Eye (tissue), 1 donor: ENCODE measurements at regions not wholly inside any gene's neighbourhood (a gene's known extent, or its start where the extent isn't known, plus 50 kb on each side); places are given as distances from the start of the nearest gene placed in this dataset.
"Not testable (repeated sequence)": the region's sequence is repeated elsewhere in the genome, so short reads cannot be mapped to it uniquely, and the experiment has no call there.

Experiments
- DNase-seq: peaks from one replicate; pipeline ENCODE4 v3.0.0-alpha.2; 2015

- no peak for DNase-seq
These were observed 123.4 kb upstream of the PDE1A start for GRCh38 chr2:182550234-182550633.

GRCh38 chr2:182552232-182552631, 125.4 kb upstream of the PDE1A start:
- not testable (repeated sequence) for DNase-seq

DNA sequence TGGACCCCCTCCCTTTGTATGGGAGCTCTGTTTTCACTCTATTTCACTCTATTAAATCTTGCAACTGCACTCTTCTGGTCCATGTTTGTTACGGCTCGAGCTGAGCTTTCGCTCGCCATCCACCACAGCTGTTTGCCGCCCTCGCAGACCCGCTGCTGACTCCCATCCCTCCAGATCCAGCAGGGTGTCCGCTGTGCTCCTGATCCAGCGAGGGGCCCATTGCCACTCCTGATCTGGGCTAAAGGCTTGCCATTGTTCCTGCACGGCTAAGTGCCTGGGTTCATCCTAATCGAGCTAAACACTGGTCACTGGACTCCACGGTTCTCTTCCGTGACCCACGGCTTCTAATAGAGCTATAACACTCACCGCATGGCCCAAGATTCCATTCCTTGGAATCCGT, 125.9 kb upstream of the PDE1A start:
- DNase-seq: not testable (repeated sequence)

- DNase-seq: no peak
These were observed 126.6 kb upstream of the PDE1A start for GRCh38 chr2:182553483-182553882.

DNA sequence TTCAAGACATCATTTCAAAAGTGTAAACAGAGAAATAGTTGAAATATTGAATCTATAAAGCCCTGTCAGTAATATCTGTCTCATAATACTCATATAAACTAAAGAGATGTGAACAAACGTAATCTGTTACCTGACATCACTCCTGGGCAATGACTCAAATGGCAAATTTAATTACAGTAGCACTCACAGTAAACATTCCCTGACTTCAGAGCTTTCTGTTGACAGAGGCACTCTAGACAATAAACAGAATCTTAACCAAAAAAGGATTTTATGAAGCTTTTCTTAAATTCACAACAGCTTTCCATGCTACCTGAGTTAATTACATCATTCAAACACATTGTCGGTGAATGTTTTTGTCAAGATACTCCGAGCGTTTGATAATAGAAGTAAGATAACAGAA, 128.1 kb upstream of the PDE1A start:
- no peak for DNase-seq

GRCh38 chr2:182558564-182558963, 131.7 kb upstream of the PDE1A start:
- DNase-seq: no peak

GRCh38 chr2:182559623-182560022, 132.8 kb upstream of the PDE1A start:
- DNase-seq: no peak

DNA sequence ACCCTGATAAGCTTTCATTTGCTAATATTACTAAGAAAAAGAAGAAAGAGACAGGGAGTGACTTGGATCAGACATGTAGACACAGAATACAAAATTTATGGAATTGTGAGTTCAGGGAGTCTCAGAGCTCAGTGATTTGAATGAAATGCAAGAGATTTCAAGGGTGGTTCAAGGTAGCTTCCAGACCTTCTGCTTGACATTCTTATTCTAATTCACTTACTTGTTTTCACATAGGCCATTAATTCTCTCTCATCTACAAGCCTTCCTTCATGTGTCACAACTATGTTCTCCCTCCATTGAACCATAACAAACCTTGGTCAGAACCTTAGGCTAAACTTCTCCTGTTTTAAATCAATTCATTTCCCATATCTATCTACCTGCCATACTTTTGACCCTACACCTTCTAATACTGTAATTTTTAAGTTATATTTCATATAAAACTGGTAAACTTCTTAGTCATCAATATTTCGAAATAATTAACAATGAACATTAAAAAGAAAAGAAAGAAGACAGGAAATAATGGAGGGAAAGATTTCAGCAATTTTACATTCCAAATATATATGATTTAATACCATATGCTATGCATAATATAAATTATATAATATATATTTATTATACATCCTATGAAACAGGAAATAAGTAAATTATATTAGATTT, 139.2 kb upstream of the PDE1A start:
- no peak for DNase-seq

DNA sequence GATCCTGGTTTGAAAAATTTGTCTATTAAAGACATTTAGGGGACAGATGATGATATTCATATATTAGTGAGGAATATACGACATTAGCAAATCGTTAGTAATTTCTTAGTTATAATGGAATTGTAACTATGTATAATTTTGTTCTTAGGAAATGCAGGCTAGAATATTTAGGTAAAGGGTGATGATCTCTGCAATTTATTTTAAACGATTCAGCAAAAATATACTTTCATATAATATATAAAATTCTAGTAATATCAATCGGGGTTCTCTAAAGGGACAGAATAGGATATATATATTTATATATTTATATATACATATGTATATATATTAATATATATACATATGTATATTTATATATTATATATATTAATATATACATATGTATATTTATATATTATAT, 142.5 kb upstream of the DNAJC10 start:
- no peak for DNase-seq

DNA sequence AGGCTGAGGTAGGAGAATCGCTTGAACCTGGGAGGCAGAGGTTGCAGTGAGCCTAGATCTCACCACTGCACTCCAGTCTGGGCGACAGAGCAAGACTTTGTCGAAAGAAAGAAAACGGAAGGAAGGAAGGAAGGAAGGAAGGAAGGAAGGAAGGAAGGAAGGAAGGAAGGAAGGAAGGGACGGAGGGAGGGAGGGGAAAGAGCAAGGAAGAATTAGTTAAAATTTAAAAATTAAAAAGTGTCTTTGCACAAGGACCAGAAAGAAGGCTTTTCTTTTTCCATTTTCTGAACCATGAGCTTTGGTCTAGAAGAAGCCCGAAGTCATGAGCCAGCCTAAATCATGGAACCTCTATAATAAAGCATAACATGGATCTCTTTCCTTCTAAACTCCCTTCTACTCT, 138.2 kb upstream of the DNAJC10 start:
- DNase-seq: no peak

- no peak for DNase-seq
These were observed 134.7 kb upstream of the DNAJC10 start for GRCh38 chr2:182581196-182581935.

GRCh38 chr2:182584462-182584861, 131.6 kb upstream of the DNAJC10 start:
- DNase-seq: no peak

GRCh38 chr2:182585001-182585400, 131.1 kb upstream of the DNAJC10 start:
- no peak for DNase-seq

DNA sequence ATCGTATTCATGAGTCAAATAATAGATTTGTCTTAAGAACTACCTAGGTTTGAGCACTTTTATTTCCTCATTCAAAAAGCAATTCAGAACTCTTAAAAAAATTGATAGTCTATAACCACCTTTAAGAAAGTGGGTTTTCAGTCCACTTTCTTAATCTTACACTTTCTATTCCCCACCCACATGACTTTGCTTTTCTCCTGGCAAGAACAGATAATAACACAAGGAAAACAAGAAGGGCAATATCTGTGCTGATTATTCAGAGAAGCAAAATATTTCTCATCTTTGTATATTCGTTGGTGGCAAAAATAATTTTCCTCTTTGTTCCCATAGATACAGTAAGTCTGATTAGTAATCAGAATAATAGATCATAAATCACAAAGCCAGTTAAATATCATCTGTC, 130.6 kb upstream of the DNAJC10 start:
- no peak for DNase-seq

GRCh38 chr2:182586426-182586825, 129.6 kb upstream of the DNAJC10 start:
- no peak for DNase-seq

DNA sequence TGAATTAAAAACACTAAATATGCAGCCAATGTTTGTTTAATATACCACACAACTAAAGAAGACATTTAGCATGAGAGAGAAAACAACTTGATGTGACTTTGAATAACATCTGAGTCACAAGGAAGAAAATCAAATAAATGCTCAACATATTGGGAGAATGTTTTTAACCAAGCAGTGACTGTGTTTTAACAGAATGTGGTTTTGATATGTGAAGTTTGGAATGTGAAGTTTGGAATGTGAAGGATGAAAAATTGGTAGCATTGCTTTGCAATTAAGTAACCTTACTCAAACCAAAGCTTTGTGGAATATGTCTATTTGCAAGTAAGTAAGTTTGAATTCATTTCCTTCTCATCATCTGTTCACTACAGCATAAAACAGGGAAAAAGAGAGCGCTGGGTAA, 128.2 kb upstream of the DNAJC10 start:
- DNase-seq: peak; percentile 12

GRCh38 chr2:182589121-182589520, 126.9 kb upstream of the DNAJC10 start:
- no peak for DNase-seq

DNA sequence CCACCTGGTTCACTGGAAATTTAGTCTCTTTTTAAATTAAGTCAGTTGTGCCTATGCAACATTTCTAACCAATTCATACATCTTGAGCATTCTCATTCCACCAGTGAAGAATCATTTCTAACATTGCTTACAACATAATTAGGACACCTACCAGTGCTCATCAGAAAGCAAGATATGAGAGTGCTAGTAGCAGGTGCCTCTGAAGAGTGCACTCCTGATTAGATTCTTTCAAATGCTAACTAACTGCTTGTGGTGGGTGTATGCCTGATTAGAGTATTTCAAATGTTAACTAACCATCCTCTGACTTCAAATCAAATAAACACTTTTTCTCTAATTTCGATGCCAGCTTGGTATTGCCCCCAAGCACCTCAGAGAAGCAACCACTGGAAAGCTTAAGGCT, 124.3 kb upstream of the DNAJC10 start:
- no peak for DNase-seq

DNA sequence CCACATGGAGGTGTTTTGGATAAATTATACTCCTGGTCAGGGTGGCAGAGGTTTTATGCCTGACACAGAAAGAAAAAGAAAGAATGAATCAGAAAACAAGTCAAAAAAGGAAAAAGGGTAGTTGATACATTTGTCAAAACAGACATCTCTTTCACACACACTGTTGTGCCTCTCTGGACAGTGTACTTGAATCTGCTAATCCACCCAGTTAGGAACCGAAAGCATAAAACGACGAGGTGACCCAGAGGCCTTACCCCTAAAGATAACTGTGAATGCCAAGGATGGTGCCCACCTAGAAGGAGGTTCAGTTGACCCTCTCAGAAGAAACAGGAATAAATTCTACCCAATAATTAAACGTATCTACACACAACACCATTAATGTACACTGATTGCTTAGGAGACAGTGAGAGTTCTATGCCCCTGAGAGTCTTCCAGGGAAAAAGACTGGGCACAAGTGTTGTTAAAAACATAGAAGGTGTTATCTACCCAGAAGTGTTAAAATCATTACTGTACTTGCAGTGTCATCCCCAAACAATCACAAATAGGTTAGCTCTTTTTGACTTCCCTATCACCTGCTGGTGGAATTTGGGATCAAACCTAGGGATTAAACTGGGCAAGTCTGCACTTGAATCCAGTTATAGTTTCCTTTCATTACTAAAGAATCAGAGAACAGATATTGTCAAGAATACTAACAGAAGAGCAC, 123.2 kb upstream of the DNAJC10 start:
- no peak for DNase-seq

DNA sequence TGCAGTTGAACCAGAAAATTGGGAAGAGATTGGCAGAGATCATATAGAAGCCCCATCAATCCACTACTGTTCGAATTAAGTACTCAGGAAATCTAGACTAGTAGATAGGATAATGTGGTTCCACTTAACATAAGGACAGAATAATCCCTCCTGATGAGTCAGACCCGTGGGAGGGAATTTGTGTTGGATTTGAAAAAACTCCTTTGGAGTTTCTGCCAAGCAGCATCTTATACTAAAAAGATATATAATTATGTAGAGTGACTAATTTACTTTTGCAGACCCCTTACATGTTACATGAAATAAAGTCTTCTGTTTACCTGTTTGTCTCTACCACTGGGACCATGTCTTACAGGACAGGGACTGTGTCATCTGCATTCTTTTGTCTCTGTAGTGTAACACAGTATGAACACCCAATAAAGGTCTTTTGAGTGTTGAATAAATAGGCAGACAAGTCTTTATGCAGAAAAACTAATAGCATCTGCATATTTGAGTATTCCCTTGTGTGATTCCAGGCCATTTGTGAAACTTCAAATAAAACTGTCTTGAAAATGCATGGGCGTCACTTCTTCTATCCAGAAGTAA, 122.6 kb upstream of the DNAJC10 start:
- DNase-seq: no peak

- DNase-seq: no peak
These were observed 121.8 kb upstream of the DNAJC10 start for GRCh38 chr2:182594286-182594685.

- DNase-seq: no peak
These were observed 120.4 kb upstream of the DNAJC10 start for GRCh38 chr2:182595650-182596049.

GRCh38 chr2:182597570-182598295, 118.3 kb upstream of the DNAJC10 start:
- no peak for DNase-seq
